Endothelial cell of umbilical vein (primary cell): ENCODE measurements at regions not wholly inside any gene's neighbourhood (a gene's known extent, or its start where the extent isn't known, plus 50 kb on each side); places are given as distances from the start of the nearest gene placed in this dataset.

Source experiments
- BruUV-seq: library from RNA; stranded (reverse); fragments of 400-500 nt; replicated peaks from 2 replicates; lab custom pipeline; 2021; lab: Mats Ljungman, UMichigan
- CTCF ChIA-PET: fragments of 300-600, 350-600 bp; sonication (Branson Sonifier 250); formaldehyde crosslinking; loops from one replicate; lab custom pipeline; 2021; ENCODE audit warnings: antibody characterized with exemption, inconsistent platforms; lab: Charles Lee
- POLR2A ChIA-PET: fragments of 300-600, 350-600 bp; sonication (Branson Sonifier 250); formaldehyde crosslinking; loops from one replicate; lab custom pipeline; 2021; ENCODE audit warnings: antibody characterized with exemption, inconsistent platforms; lab: Charles Lee
- DNase-seq: peaks from one replicate; pipeline ENCODE4 v3.0.0-alpha.2; 2011; ENCODE audit warnings: low read depth, low spot score
- FAIRE-seq: peaks from 2 replicates; lab custom pipeline; 2011; peaks lifted over from hg19 to GRCh38; lab: Jason Lieb, UNC
- H2AFZ ChIP-seq: 2 replicates; pipeline ENCODE4 v1.6.0; 2012; ENCODE audit warnings: low read depth, low read length, control low read depth, inconsistent platforms
- H3K27ac ChIP-seq: 2 replicates; pipeline ENCODE4 v1.5.1; 2011; ENCODE audit warnings: low read depth, mild to moderate bottlenecking, control low read depth, low read length, moderate library complexity; ENCODE audit not compliant: insufficient read depth
- H3K27me3 ChIP-seq, 2 experiments: 2 replicates each; pipeline versions ENCODE4 v1.6.0 to v1.6.1; 2011; ENCODE audit warnings: low read length in 2 of 2, mixed read lengths in 1 of 2; ENCODE audit not compliant: control insufficient read depth in 2 of 2, insufficient read depth in 2 of 2
- H3K36me3 ChIP-seq, 2 experiments: 2 replicates in 1 of 2; 3 replicates in 1 of 2; pipeline ENCODE4 v1.5.1; 2011; ENCODE audit warnings: low read length in 2 of 2, mild to moderate bottlenecking in 1 of 2, moderate library complexity in 1 of 2; ENCODE audit not compliant: control insufficient read depth in 2 of 2, insufficient read depth in 2 of 2; ENCODE audit errors: extremely low read depth in 1 of 2
- H3K4me1 ChIP-seq: 3 replicates; pipeline ENCODE4 v1.5.1; 2011; ENCODE audit warnings: mild to moderate bottlenecking, low read length; ENCODE audit not compliant: control insufficient read depth, insufficient read depth; ENCODE audit errors: extremely low read depth
- H3K4me2 ChIP-seq: 2 replicates; pipeline ENCODE4 v1.6.1; 2011; ENCODE audit warnings: low read length, control low read depth, mixed read lengths; ENCODE audit not compliant: insufficient read depth
- H3K4me3 ChIP-seq, 3 experiments: fragments of 200-600 bp in 1 of 3; sonication (generic), shearing (Covaris generic) in 1 of 3; replicated peaks in 1 of 3; 2 replicates each; pipeline ENCODE4 v1.5.1; 2011 to 2016; ENCODE audit warnings: control low read depth in 3 of 3, low read length in 3 of 3, mild to moderate bottlenecking in 2 of 3, inconsistent platforms in 1 of 3, low read depth in 1 of 3, moderate library complexity in 1 of 3; ENCODE audit not compliant: insufficient read depth in 1 of 3
- H3K79me2 ChIP-seq: 2 replicates; pipeline ENCODE4 v1.6.0; 2012; ENCODE audit warnings: low read length, inconsistent platforms; ENCODE audit not compliant: control insufficient read depth, insufficient read depth
- H3K9ac ChIP-seq: replicated peaks from 2 replicates; pipeline ENCODE3; 2011; ENCODE audit warnings: low read length, control low read depth; ENCODE audit not compliant: insufficient read depth; ENCODE audit errors: extremely low read depth
- H3K9me1 ChIP-seq: replicated peaks from 3 replicates; pipeline ENCODE4 v1.6.0; 2011; ENCODE audit warnings: mild to moderate bottlenecking, low read length; ENCODE audit not compliant: control insufficient read depth, insufficient read depth; ENCODE audit errors: extremely low read depth
- H3K9me3 ChIP-seq: replicated peaks from 2 replicates; pipeline ENCODE4 v1.5.1; 2012; ENCODE audit warnings: low read length, inconsistent platforms; ENCODE audit not compliant: control insufficient read depth, insufficient read depth
- H4K20me1 ChIP-seq: replicated peaks from 2 replicates; pipeline ENCODE3; 2011; ENCODE audit warnings: mild to moderate bottlenecking, low read length; ENCODE audit not compliant: control insufficient read depth, insufficient read depth; ENCODE audit errors: extremely low read depth
- CTCF ChIP-seq, 2 donors: IDR thresholded peaks; 1 replicate in 1 of 2; 2 replicates in 1 of 2; pipeline ENCODE4 v1.5.1; 2011; ENCODE audit warnings: low read length in 2 of 2, mild to moderate bottlenecking in 2 of 2, moderate library complexity in 2 of 2, control low read depth in 1 of 2, inconsistent platforms in 1 of 2, low read depth in 1 of 2; ENCODE audit not compliant: insufficient read depth in 1 of 2; ENCODE audit errors: extremely low read depth in 1 of 2
- EZH2 ChIP-seq: IDR thresholded peaks from 2 replicates; pipeline ENCODE4 v1.6.1; 2012; ENCODE audit warnings: borderline replicate concordance, low read depth, mild to moderate bottlenecking, moderate library complexity, low read length, inconsistent platforms; ENCODE audit not compliant: severe bottlenecking
- FOS ChIP-seq: IDR thresholded peaks from 2 replicates; pipeline ENCODE4 v1.6.1; 2011; ENCODE audit warnings: mild to moderate bottlenecking, low read length, moderate library complexity, borderline replicate concordance; ENCODE audit not compliant: insufficient read depth
- GATA2 ChIP-seq: IDR thresholded peaks from 2 replicates; pipeline ENCODE4 v1.7.0; 2011; ENCODE audit warnings: low read depth, mild to moderate bottlenecking, moderate library complexity, mixed read lengths, low read length; ENCODE audit not compliant: insufficient read length, insufficient read depth
- JUN ChIP-seq: IDR thresholded peaks from 2 replicates; pipeline ENCODE4 v1.6.1; 2011; ENCODE audit warnings: borderline replicate concordance, low read depth; ENCODE audit not compliant: insufficient read length, insufficient read depth
- MAX ChIP-seq: IDR thresholded peaks from 2 replicates; pipeline ENCODE4 v1.6.1; 2011; ENCODE audit not compliant: insufficient read depth, insufficient read length
- MYC ChIP-seq: IDR thresholded peaks from one replicate; pipeline ENCODE4 v1.6.1; 2011; ENCODE audit warnings: mild to moderate bottlenecking, low read depth, low read length
- POLR2A ChIP-seq: IDR thresholded peaks from 2 replicates; pipeline ENCODE4 v1.6.1; 2012; ENCODE audit warnings: low read depth, mild to moderate bottlenecking, control low read depth, low read length
- POLR2AphosphoS5 ChIP-seq: IDR thresholded peaks from 2 replicates; pipeline ENCODE4 v1.6.1; 2012; ENCODE audit warnings: low read depth, mild to moderate bottlenecking, control low read depth, low read length, moderate library complexity; ENCODE audit not compliant: insufficient read depth
- dilution Hi-C: fragments of 300-500 bp; cut with MboI; formaldehyde crosslinking; loops from one replicate; pipeline ENCODE4 v1.15.0; 2019; ENCODE audit warnings: low sequenced_read_pairs; ENCODE audit not compliant: extremely low pct_ligation_motif_present
- intact Hi-C: fragments of 100-400 bp; cut with micrococcal nuclease; formaldehyde crosslinking; loops from one replicate; pipeline ENCODE4 v1.10.0; 2022

GRCh38 chr4:34771632-34772031 lies 1472.7 kb downstream of the ARAP2 start:
- no peaks in the 10 kb centered on the region for H4K20me1 ChIP-seq
- H3K27ac ChIP-seq = no peak overlapping the region
- H2AFZ ChIP-seq = no peak overlapping the region
- no peaks in the 10 kb centered on the region for H3K9me1 ChIP-seq
- intact Hi-C loops (no loop called here), dilution Hi-C loops (no loop called here)
- no peaks in the 10 kb centered on the region for H3K4me1 ChIP-seq
- no TSS peak for BruUV-seq
- no peak overlapping the region for H3K9ac ChIP-seq
- no peak overlapping the region for H3K4me2 ChIP-seq
- no peak overlapping the region for H3K4me3 ChIP-seq
- DNase-seq (no peak), FAIRE-seq (no peak)
- TF ChIP-seq MAX (no peak), POLR2AphosphoS5 (no peak), JUN (no peak), GATA2 (no peak), FOS (no peak), EZH2 (no peak), CTCF (IDR thresholded peaks at IDR 0.05; ENCODE audit: extremely low read depth in 1 of 2, insufficient read depth in 1 of 2, low read depth in 1 of 2, low read length in 2 of 2) (no peak), MYC (no peak), POLR2A (no peak)
- ChIA-PET POLR2A (no interaction called here), CTCF (no interaction called here)
- H3K36me3 ChIP-seq = no peaks in the 10 kb centered on the region
- H3K79me2 ChIP-seq = no peaks in the 10 kb centered on the region
- no peaks in the 10 kb centered on the region for H3K27me3 ChIP-seq
- H3K9me3 ChIP-seq = peaks cover 3% of the 10 kb centered on the region
